ENCODE measurements at regions not wholly inside any gene's neighbourhood (a gene's known extent, or its start where the extent isn't known, plus 50 kb on each side); places are given as distances from the start of the nearest gene placed in this dataset.
"Not testable (repeated sequence)": the region's sequence is repeated elsewhere in the genome, so short reads cannot be mapped to it uniquely, and the experiment has no call there.

DNA sequence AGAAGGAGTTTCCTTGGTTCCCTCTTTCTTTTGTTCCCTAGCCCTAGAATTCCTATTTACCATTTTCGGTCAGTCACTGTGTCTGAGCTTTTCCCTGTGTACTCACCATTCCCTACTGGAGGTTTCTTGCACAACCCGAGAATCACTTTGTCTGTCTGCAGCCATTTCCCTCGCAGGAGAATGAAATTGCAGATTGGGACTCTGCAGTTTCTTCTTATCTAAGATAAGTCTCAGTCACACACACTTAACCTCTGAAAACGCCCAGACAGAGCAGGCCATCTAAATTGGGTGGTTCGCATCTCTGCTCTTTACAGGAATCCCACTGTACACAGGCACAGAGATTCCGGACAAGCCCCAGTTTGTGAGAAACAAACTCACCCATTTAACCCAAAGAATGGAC, 58.6 kb upstream of the CNTNAP2 start:
- no peak for DNase-seq

DNA sequence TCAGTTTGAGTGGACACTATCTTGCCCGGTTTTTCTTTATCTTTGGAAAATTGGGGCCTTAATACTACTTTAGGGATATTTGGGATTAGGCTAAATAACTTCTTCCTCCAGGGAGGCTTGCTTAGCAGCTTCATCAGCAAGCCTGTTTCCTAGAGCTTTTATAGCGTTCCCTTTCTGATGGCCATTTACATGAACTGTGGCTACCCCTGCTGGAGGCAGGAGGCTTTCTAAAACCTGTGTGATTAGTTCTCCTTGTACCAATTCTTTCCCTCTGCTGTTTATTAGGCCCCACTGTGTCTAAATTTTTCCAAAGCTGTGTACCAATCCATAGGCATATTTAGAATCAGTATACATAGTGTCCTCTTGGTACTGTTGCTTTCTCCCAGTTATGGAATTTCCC, 61.7 kb upstream of the CNTNAP2 start:
- DNase-seq = no peak

DNA sequence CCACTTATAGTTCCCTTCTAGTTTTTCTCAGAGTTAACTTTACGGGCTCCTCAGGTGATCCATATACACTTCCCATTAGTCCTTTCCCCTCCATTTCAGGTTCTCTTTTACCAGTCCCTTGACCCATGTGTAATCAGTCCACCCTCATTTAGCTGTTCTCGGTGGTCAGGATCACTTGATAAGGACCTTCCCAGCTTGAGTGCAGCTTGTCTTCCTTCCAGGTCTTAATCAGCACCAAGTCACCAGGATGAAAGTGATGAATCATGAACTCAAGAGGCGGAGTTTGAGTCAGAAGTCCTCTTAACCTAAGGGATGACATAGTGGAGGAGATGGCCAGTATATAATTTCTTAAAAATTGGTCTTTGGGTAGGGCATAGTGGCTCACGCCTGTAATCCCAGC, 63.1 kb upstream of the CNTNAP2 start:
- DNase-seq = no peak

DNA sequence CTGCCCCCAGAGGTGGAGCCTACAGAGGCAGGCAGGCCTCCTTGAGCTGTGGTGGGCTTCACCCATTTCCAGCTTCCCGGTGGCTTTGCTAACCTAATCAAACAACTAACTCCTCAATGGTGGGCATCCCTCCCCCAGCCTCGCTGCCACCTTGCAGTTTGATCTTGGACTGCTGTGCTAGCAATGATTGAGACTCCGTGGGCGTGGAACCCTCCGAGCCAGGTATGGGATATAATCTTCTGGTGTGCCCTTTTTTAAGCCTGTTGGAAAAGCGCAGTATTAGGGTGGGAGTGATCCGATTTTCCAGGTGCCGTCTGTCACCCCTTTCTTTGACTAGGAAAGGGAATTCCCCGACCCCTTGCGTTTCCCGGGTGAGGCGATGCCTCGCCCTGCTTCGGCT, 73.3 kb upstream of the CNTNAP2 start:
- not testable (repeated sequence) for DNase-seq

DNA sequence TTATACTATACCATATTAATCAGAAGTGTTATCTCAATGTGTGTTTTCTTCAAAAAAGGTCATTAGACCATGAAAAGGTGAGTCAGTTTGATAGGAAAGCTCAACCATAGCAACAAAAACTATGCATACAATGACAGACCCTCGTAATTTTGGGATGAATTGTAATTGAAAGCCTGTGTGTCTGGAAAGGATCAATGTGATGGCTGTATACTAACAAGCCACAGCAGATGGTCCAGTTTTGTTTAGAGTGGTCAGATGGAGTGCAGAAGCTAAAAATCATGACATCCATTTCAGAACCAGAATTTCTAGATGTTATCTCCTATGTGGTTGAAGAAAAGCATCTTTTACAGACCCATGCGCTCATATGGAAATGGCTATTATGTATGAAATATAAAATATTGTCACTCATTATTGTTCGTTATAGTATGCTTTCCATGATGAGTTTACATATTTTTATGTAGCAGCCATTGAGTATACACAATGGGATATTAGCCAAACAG, 88.3 kb upstream of the CNTNAP2 start:
- DNase-seq = no peak

DNA sequence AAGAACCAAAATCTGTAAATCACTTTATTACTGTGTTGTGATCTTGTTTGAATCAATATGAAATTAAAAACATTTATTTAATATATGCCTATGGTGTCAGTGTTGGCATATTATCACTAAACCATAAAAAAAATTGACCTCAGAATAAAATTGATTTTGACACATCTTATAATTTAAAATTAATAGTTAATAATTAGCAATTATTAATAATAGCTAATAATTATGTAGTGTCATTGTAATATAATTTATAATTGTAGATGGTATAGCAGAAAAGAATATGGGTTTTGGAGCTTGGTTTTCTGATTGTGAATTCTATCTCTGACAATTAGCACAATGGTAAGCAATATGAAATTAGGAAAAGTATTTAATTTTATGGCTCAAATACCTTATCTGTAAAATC, 89.4 kb upstream of the CNTNAP2 start:
- DNase-seq = no peak

DNA sequence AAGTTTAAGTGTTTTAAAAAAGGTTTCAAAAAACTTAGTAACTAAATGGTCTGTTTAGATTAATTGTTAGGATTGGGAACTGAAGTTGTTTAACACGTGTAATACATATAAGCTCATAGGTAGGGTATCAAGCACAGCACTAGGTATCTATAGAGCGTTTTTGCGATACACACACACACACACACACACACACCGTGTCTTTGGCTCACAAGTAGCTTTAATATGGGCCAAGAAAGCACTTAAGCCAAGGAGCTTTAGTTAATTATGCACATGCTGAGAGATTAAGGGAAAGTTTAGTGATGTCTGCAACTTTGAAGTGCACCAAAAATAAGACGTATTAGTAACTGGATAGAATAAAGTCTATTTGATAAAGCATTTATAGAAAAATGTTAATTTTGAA, 93.8 kb upstream of the CNTNAP2 start:
- DNase-seq = no peak

DNA sequence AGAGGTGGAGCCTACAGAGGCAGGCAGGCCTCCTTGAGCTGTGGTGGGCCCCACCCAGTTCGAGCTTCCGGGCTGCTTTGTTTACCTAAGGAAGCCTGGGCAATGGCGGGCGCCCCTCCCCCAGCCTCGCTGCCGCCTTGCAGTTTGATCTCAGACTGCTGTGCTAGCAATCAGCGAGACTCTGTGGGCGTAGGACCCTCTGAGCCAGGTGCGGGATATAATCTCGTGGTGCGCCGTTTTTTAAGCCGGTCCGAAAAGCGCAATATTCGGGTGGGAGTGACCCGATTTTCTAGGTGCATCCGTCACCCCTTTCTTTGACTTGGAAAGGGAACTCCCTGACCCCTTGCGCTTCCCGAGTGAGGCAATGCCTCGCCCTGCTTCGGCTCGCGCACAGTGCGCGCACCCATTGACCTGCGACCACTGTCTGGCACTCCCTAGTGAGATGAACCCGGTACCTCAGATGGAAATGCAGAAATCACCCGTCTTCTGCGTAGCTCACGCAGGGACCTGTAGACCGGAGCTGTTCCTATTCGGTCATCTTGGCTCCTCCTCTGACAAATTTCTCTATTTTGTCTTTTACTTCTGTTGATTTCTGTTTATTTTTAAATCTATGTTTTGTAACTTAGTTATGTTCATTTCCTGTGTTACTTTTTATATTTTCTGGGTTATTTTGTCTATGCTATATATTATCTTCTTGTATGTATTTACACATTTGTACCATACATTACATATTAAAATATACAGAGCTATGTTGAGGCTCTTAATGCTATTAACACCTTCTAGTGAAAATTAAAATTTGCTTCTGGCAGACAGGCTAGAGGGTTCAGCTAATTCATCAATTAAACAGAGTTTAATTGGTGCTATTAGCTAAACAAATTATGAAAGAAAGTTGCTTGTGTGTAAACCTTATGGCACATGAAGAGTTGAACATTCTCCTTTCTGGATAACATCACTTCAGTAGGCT, 97.3 kb upstream of the CNTNAP2 start:
- peak; percentile 8 for DNase-seq

DNA sequence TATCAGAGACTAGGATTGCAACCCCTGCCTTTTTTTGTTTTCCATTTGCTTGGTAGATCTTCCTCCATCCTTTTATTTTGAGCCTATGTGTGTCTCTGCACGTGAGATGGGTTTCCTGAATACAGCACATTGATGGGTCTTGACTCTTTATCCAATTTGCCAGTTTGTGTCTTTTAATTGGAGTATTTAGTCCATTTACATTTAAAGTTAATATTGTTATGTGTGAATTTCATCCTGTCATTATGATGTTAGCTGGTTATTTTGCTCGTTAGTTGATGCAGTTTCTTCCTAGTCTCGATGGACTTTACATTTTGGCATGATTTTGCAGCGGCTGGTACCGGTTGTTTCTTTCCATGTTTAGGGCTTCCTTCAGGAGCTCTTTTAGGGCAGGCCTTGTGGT, 99.2 kb upstream of the CNTNAP2 start:
- DNase-seq = not testable (repeated sequence)

DNA sequence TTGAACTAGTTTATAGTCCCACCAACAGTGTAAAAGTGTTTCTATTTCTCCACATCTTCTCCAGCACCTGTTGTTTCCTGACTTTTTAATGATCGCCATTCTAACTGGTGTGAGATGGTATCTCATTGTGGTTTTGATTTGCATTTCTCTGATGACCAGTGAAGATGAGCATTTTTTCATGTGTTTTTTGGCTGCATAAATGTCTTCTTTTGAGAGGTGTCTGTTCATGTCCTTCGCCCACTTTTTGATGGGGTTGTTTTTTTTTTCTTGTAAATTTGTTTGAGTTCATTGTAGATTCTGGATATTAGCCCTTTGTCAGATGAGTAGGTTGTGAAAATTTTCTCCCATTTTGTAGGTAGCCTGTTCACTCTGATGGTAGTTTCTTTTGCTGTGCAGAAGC, 102.4 kb upstream of the CNTNAP2 start:
- not testable (repeated sequence) for DNase-seq

DNA sequence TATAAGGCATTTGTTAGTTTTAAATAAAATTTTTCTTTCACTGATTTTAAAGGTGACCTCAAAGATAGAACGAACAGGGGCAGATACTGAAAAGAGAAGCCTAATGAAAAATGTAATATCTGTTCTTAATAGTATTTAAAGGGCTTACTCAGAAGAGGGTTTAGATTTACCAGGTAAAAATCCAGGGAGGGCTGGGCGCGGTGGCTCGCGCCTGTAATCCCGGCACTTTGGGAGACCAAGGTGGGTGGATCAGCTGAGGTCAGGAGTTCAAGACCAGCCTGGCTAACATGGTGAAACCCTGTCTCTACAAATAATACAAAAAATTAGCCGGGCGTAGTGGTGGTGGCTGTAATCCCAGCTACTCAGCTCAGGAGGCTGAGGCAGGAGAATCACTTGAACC, 108.3 kb upstream of the CNTNAP2 start:
- DNase-seq = no peak

DNA sequence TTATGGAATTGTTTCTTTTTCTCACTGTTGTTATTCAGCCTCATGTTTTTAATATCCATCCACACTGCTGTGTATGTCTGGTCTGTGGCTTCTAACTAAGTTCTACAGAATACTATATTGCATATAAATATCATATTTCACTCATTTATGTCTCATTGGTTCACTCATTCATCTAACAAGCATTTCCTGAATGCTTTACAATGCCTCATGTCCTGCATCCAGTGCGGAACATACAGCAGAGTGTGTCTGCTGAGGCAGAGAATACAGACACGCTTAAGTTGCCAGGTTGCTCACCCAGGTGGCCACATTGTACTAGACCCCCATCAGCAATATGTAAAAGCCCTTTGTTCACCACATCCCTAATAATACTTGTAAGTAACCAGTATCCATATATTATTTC, 111.8 kb upstream of the CNTNAP2 start:
- DNase-seq = no peak

DNA sequence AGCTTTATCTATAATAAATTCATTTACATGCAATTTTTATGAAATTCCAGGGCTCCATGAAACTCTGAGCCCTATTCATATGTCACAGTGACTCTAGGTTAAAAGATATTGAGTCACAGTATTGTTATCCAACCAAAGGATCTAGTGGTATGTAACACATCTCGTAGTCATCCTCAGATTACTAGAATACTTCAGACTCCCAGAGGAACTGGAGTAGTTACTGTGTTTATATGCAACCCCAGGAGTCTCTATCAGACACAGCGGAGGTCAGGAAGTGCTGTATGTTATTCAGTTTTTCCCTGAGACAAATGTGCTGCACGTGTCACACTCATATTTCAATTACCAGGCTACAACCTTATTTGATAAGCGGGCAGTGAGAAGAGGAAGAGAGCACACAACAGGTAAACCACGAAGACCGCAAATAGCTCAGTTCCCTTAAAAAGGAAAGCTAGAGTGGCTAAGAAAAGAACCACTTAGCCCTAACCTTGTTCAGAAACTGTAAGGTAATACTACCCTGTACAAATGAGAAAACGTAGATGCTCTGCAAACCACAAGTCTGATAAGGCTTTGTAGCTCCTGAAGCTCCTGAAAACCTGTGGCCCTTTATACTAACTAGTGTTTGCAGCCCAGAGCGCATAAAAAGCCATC, 114.0 kb upstream of the CNTNAP2 start:
- DNase-seq = no peak

DNA sequence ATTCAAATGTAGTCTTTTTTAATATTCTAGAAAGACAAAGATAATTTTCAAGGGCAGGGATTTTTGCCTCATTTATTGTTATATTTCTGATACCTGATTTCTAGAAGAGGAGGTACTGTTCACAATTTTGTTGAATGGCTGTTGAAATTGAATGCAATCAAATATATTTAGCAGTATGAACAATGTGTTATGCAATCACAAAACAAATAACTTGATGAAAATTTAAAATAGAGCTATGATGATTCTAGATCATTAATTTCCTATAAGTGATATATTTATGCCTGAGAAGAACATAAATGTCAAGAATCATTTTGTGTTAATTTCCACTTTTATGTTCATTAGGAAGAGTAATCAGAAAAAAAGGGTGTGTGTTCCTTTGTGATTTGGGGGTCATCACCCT, 114.6 kb upstream of the CNTNAP2 start:
- DNase-seq = no peak

DNA sequence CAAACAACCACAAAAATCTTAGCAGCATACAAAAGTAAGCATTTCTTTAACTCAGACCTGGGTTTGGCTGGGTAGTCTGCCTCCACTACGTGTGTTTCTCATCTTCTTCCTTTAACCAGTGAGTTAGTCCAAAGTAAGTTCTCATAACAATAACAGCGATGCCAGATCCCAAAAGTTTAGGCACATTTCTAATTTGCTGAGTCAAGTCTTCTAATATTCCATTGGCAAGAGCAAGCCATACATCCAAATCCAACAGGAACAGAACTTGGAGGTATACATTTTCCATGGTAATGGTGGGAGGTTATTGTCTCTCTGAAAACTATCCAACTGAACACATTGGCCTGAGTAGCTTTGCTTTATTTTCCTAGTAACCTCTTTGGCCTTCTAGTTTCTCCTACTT, 115.7 kb upstream of the CNTNAP2 start:
- DNase-seq = no peak

DNA sequence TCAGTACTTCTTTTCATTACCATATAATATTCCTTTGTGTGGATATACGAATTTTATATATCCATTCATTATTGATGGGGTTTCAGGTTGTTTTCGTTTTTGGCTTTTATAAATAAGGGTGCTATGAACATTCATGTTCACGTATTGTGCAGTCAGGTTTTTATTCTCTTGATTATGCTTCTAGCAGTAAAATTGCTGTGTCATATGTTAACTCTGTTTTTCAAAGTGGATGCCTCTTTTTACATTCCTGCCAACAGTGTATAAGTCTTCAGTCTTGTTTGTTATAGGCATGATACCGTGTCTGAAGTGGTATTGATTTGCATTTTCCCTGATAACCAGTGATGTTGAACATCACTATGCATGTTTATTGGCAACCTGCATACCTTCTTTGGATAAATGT, 127.1 kb upstream of the CNTNAP2 start:
- DNase-seq = no peak

DNA sequence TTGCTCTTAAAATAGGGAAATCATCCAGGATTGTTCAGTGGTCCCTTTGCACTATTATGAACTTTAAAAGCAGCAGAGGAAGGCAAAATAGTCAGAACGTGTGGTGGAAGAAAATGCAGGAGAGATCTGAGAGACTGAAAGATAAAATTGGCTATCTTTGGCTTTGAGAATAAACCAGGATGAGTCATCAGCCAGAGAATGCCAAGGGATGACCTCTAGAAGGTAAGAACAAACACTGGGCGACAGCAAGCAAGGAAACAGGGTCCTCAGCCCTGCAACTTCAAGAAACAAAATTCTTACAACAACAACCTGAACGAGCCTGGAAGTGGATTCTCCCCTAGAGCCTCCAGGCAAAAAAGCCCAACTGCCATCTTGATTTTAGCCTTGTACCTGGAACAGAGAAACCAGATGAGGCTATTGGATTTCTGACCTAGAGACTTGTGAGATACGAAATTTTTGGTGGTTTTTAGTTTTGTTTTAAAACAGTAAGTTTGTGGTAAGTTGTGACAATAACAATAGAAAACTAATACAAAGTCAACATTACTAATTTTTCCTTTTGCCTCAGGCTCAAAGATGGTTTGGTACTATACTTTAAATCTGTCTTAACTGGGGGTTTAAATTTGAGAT, 130.2 kb upstream of the CNTNAP2 start:
- DNase-seq = no peak

DNA sequence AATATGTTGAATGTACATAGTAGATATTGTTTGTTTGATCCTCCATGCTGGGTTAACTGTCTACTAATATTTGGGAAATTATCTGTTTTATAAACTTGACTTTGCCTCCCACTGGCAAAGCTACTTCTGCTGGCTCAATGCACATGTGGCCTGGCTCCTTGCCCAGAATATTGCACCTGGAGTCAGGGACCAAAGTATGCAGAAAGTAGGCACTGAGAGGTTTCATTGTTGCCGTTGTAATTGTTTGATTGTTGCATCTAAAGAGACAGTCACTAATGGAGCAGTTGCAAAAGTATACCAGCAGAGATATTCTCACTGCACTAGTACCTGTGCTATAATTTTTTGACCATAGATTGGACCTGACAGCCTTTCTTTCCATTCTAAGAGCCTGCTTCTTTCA, 137.8 kb upstream of the CNTNAP2 start:
- peak; percentile 41 for DNase-seq

DNA sequence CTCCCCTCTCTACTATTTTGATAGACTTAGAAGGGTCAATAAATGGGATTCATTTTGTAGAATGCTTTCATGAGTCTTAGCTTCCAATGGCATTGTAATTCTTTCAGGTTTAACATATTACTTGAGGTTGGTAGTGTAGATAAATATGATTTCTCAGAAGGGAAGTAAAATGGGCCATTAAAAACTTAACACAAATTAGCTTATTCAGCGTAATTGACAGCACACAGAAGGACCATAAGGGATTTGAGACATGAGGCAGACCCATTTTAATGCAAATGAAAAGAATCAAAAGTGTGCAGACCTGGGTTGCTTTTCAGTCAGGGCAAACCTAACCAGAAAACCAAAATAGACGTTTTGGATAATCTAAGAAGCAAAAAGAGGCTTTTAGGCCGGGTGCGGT, 156.6 kb upstream of the CNTNAP2 start:
- DNase-seq = no peak

DNA sequence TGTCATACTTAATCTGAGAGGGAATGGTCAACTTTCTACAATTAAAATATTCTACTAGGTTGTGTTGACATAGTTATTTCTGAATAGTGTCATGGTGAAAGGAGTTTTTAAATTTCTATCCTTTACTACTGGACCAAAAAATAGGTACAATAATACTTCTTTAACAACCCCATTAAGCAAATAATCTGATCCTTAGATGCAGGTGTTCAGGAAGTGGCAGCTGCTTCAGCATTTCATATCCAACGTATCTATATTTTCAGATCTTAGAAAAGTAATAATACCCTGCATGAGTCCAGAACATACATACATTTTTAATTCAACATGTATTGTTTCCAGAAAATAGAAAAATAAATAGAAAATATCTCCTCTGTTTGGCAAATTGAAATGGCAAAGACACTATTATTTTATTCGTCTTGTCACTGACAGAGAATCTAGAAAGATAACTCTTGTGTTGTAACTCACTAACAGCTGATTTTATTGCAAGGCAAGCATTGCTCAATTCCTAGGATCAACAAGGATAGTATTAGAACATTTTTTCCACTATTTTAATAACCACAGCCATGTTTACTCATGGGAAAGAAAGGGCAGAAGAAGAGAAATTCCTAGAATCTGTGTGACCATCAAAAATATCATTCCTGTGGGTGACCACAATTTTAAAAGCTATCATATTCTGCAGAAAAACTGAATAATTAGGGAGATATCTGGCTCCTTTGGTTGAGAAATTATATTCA, 159.3 kb upstream of the CNTNAP2 start:
- no peak for DNase-seq

DNA sequence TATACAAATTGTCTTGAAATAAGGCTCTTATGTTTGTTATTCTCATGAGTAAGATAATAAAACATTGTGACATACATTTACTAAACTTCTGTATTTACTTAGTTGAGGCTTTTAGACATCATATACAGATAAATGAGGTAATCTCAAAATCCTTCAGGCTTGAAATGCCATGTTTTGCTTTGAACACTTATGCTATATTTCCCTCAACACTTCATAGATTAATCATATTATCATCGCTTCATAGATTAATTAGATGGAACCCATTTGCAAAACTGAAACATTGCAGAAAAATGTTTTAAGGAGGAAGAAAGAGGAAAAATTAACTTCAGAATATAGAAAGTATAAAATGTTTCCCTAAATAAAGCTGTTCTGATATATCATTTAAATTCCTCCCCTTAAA, 165.0 kb upstream of the CNTNAP2 start:
- DNase-seq = no peak

DNA sequence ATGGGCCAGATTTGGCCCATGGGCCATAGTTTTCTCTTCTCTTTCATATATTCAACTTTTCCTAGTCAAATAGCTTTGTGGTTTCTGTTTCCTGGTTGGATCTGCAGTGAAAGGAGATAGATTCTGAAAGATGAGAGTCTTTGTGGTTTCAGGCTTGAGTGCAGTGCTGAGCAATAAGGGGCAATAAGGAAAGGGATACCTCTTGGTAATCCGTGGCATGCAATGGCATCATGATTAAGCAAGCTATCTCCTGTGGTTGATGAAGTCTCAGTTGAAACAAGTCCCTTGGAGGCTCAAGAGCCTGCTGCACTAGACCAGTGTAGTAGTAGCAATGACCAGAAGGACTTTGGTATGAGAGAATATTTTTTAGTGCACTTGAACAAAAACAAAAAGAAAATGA, 187.7 kb upstream of the CNTNAP2 start:
- DNase-seq = no peak

DNA sequence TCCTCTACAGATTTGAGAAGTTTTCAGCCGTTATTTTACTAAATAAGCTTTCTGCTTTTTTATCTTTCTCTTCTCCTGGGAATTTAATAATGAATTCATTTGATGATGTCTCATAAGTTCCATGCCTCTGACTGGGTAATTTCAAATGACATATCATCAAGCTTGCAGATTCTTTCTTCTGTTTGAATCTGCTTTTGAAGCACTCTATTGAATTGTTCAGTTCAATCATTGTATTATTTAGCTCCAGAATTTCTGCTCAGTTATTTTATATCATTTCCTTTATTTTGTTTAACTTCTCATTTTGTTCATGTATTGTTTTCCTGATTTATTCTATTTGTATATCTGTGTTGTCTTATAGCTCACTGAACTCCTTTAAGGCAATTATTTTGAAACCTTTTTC, 196.9 kb upstream of the CNTNAP2 start:
- DNase-seq = no peak
